A549 (cell line): ENCODE measurements at regions not wholly inside any gene's neighbourhood (a gene's known extent, or its start where the extent isn't known, plus 50 kb on each side); places are given as distances from the start of the nearest gene placed in this dataset.

ENCODE experiments used
- ATAC-seq, 2 experiments: fragments of 200-7000 bp in 1 of 2; fragments of >200 bp in 1 of 2; cut with Nextera tagmentation in 1 of 2; cut with Tn5 transposase in 1 of 2; 3 replicates each; pipeline versions ENCODE4 v1.8.0 to v1.9.1; 2018 to 2020; ENCODE audit warnings: mild to moderate bottlenecking in 1 of 2, moderate library complexity in 1 of 2
- CTCF ChIA-PET: fragments of 300-600 bp; sonication (Branson Sonifier 250); formaldehyde crosslinking; extraction: SDS; loops from one replicate; lab custom pipeline; 2021; ENCODE audit warnings: antibody characterized with exemption, inconsistent platforms; lab: Yijun Ruan, JAX
- POLR2A ChIA-PET: fragments of 350-600 bp; formaldehyde crosslinking; extraction: SDS; loops from one replicate; lab custom pipeline; 2021; ENCODE audit warnings: antibody characterized with exemption, inconsistent platforms; lab: Yijun Ruan, JAX
- DNase-seq, 2 experiments: peaks; one replicate each; pipeline versions ENCODE4 v3.0.0 to v3.0.0-alpha.2; 2011 to 2016; ENCODE audit warnings: low read depth in 1 of 2, low spot score in 1 of 2
- FAIRE-seq: peaks from 2 replicates; lab custom pipeline; 2011; peaks lifted over from hg19 to GRCh38; lab: Jason Lieb, UNC
- H3K27ac ChIP-seq, 2 experiments: fragments of >200 bp; sonication (Bioruptor Twin); formaldehyde crosslinking; 3 replicates each; pipeline ENCODE4 v1.5.1; 2016 to 2017
- H3K4me1 ChIP-seq: fragments of >200 bp; sonication (Bioruptor Twin); formaldehyde crosslinking; 3 replicates; pipeline ENCODE4 v1.6.1; 2016
- H3K4me2 ChIP-seq: fragments of >200 bp; sonication (Bioruptor Twin); formaldehyde crosslinking; 3 replicates; pipeline ENCODE4 v1.6.1; 2016
- H3K4me3 ChIP-seq: fragments of >200 bp; sonication (Bioruptor Twin); formaldehyde crosslinking; 3 replicates; pipeline ENCODE4 v1.5.1; 2016
- H3K9me3 ChIP-seq: fragments of >200 bp; sonication (Bioruptor Twin); formaldehyde crosslinking; 3 replicates; pipeline ENCODE4 v1.6.1; 2016
- ATOH8 ChIP-seq: fragments of 250-450 bp; sonication (Bioruptor Pico); IDR thresholded peaks from 2 replicates; pipeline ENCODE4 v1.5.0; 2020; ENCODE audit warnings: low read depth, mild to moderate bottlenecking, moderate library complexity
- BHLHE40 ChIP-seq: IDR thresholded peaks from 2 replicates; pipeline ENCODE4 v1.6.1; 2012; ENCODE audit warnings: low read depth, low read length, inconsistent platforms
- CBX8 ChIP-seq: fragments of 200-600 bp; sonication (generic); IDR thresholded peaks from 2 replicates; pipeline ENCODE4 v1.6.1; 2016
- EHMT2 ChIP-seq: fragments of 200-600 bp; sonication (generic); IDR thresholded peaks from 2 replicates; pipeline ENCODE4 v1.6.1; 2016; ENCODE audit warnings: antibody characterized with exemption, low read depth, mild to moderate bottlenecking, moderate library complexity
- EP300 ChIP-seq, 2 experiments: fragments of >200 bp; sonication (Bioruptor Twin); formaldehyde crosslinking; IDR thresholded peaks; 2 replicates in 1 of 2; 3 replicates in 1 of 2; pipeline ENCODE4 v1.6.1; 2016 to 2017
- FOSB ChIP-seq: fragments of 250-450 bp; sonication (Bioruptor Pico); IDR thresholded peaks from 2 replicates; pipeline ENCODE4 v1.5.0; 2020; ENCODE audit warnings: mild to moderate bottlenecking, moderate library complexity
- GATA3 ChIP-seq: IDR thresholded peaks from 2 replicates; pipeline ENCODE4 v1.6.1; 2012; ENCODE audit warnings: borderline replicate concordance
- HMGXB4 ChIP-seq: fragments of 250-450 bp; sonication (Bioruptor Pico); IDR thresholded peaks from 2 replicates; pipeline ENCODE4 v1.5.0; 2021; ENCODE audit warnings: mild to moderate bottlenecking, moderate library complexity, borderline replicate concordance
- HOXA7 ChIP-seq: fragments of 250-450 bp; sonication (Bioruptor Pico); IDR thresholded peaks from 2 replicates; pipeline ENCODE4 v1.5.0; 2020; ENCODE audit warnings: mild to moderate bottlenecking, moderate library complexity
- HOXB13 ChIP-seq: fragments of 250-450 bp; sonication (Bioruptor Pico); IDR thresholded peaks from 2 replicates; pipeline ENCODE4 v1.5.0; 2020; ENCODE audit warnings: low read depth, mild to moderate bottlenecking, moderate library complexity
- HOXB5 ChIP-seq: fragments of 250-450 bp; sonication (Bioruptor Pico); IDR thresholded peaks from 2 replicates; pipeline ENCODE4 v1.5.0; 2020; ENCODE audit warnings: mild to moderate bottlenecking, moderate library complexity
- KDM5A ChIP-seq: fragments of 200-600 bp; sonication (generic); IDR thresholded peaks from 2 replicates; pipeline ENCODE4 v1.6.1; 2016; ENCODE audit warnings: antibody characterized with exemption, mild to moderate bottlenecking
- MAX ChIP-seq: IDR thresholded peaks from 2 replicates; pipeline ENCODE4 v1.6.1; 2012
- MAZ ChIP-seq: fragments of 150-350 bp; IDR thresholded peaks from 2 replicates; pipeline ENCODE4 v1.6.1; 2014; ENCODE audit warnings: antibody characterized with exemption, low read depth, low read length, borderline replicate concordance
- NFE2L2 ChIP-seq: fragments of 150-350 bp; conservative IDR thresholded peaks from 2 replicates; pipeline ENCODE4 v1.6.1; 2014; ENCODE audit warnings: low read length
- NPAS2 ChIP-seq: fragments of 250-450 bp; sonication (Bioruptor Pico); IDR thresholded peaks from 2 replicates; pipeline ENCODE4 v1.8.0; 2022; ENCODE audit warnings: mild to moderate bottlenecking, moderate library complexity, borderline replicate concordance
- NR3C1 ChIP-seq: fragments of >200 bp; sonication (Bioruptor Twin); formaldehyde crosslinking; IDR thresholded peaks from 3 replicates; pipeline ENCODE4 v1.6.1; 2017
- POLR2AphosphoS2 ChIP-seq: conservative IDR thresholded peaks from 2 replicates; pipeline ENCODE4 v1.6.1; 2012; ENCODE audit warnings: low read length, improper control_type of control experiment, inconsistent platforms
- RFX5 ChIP-seq: fragments of 450-650 bp; IDR thresholded peaks from 2 replicates; pipeline ENCODE4 v1.7.1; 2014; ENCODE audit warnings: antibody characterized with exemption, mild to moderate bottlenecking, moderate library complexity
- ZC3H11A ChIP-seq: fragments of 450-650 bp; IDR thresholded peaks from 2 replicates; pipeline ENCODE4 v1.6.1; 2014; ENCODE audit warnings: antibody characterized with exemption, mild to moderate bottlenecking
- WGBS: methylation state at CpG from one replicate; pipeline ENCODE4 v1.1.6; 2017; ENCODE audit errors: missing lambda C conversion rate; 5-methylcytosine and 5-hydroxymethylcytosine counted together
- TF ChIP-seq, protein P1 (sequence below): fragments of >200 bp; sonication (Bioruptor Twin); formaldehyde crosslinking; IDR thresholded peaks from 3 replicates; pipeline ENCODE4 v1.6.1; 2016
- TF ChIP-seq, protein P2 (sequence below): IDR thresholded peaks from 2 replicates; pipeline ENCODE4 v1.6.1; 2012

- ATAC-seq (0 out of 6 replicates have a peak, but pooled peaks of 1 of the 2 experiments have one; percentile 43), FAIRE-seq (no peak), DNase-seq (no peak)
- Histone ChIP-seq H3K4me3 (no peak overlapping the region), H3K27ac (no peak overlapping the region), H3K9me3 (no peaks in the 10 kb centered on the region), H3K4me1 (no peaks in the 10 kb centered on the region), H3K4me2 (no peak overlapping the region)
- CTCF ChIA-PET: interaction anchor here (0.7 to 1.0 kb wide), 2 partner anchors 182 to 207 kb away, joined by 3 to 4 read pairs; no protein-coding TSS in a partner anchor
- POLR2A ChIA-PET: no interaction called here
- TF ChIP-seq NFE2L2: no peak
- TF ChIP-seq ATOH8 (CRISPR knock-in tag): no peak
- TF ChIP-seq HOXB13 (CRISPR knock-in tag): no peak
- no peak for TF ChIP-seq GATA3
- no peak for TF ChIP-seq HMGXB4 (CRISPR knock-in tag)
- no peak for TF ChIP-seq CBX8
- TF ChIP-seq RFX5: no peak
- TF ChIP-seq POLR2AphosphoS2: no peak
- TF ChIP-seq HOXA7: no peak
- no peak for TF ChIP-seq ZC3H11A
- no peak for TF ChIP-seq NPAS2 (CRISPR knock-in tag)
- no peak for TF ChIP-seq MAX
- 9% methylated on average over 11 of the region's 11 CpGs for WGBS
Observed at GRCh38 chr17:13230350-13231264, 212.8 kb upstream of the ELAC2 start.

GRCh38 chr17:13228225-13228624 lies 210.4 kb upstream of the ELAC2 start:
- DNase-seq (no peak), ATAC-seq (no peak), FAIRE-seq (no peak)
- POLR2A ChIA-PET: no interaction called here
- CTCF ChIA-PET: no interaction called here
- TF ChIP-seq HOXB5 (CRISPR knock-in tag) (no peak), BHLHE40 (no peak), EP300 (IDR thresholded peaks at IDR 0.05) (no peak)
- Histone ChIP-seq H3K4me2 (no peak overlapping the region), H3K4me1 (no peaks in the 10 kb centered on the region), H3K9me3 (no peaks in the 10 kb centered on the region), H3K4me3 (no peak overlapping the region), H3K27ac (no peak overlapping the region)
- WGBS: 9% methylated on average over 2 of the region's 2 CpGs

DNA sequence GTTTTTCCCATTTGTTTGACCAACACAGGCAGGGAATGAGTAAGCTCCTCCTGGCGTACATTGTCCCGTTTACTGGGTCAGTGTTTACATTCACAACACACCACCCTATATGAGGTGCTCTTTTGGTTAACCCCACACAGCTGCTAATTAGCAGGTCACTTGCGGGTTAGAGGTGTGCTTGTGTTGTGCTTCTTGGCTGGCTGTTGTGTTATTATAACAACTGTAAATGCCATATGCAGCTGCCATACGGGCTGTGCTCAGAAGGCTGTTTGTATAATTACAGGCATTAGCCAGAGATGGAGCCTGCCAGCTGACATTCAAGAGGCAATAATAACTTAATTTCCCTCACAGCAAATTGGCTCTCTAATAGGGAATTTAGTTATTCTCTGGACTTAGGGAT lies 205.1 kb upstream of the ELAC2 start:
- Histone ChIP-seq H3K9me3 (no peaks in the 10 kb centered on the region), H3K27ac (no peak overlapping the region)
- WGBS: 12% methylated on average over 4 of the region's 4 CpGs
- no peak for TF ChIP-seq HOXB5 (CRISPR knock-in tag)
- TF ChIP-seq, all 56 proteins: peak for 0
- H3K4me2 ChIP-seq: no peak overlapping the region
- POLR2A ChIA-PET: no interaction called here
- CTCF ChIA-PET: interaction anchor here (0.6 to 1.0 kb wide), 2 partner anchors 18 to 1275 kb away, joined by 3 to 5 read pairs; no protein-coding TSS in a partner anchor
- no peak for DNase-seq
- no peak for ATAC-seq
- H3K4me3 ChIP-seq: no peak overlapping the region
- no peak for FAIRE-seq
- no peaks in the 10 kb centered on the region for H3K4me1 ChIP-seq

GRCh38 chr17:13212860-13213259 lies 195.0 kb upstream of the ELAC2 start:
- ATAC-seq (no peak), DNase-seq (no peak), FAIRE-seq (no peak)
- ChIA-PET POLR2A (no interaction called here), CTCF (no interaction called here)
- no peak overlapping the region for H3K4me2 ChIP-seq
- no peaks in the 10 kb centered on the region for H3K9me3 ChIP-seq
- no peak overlapping the region for H3K27ac ChIP-seq
- no peak overlapping the region for H3K4me3 ChIP-seq
- H3K4me1 ChIP-seq: no peaks in the 10 kb centered on the region
- no peak for TF ChIP-seq MAZ
- TF ChIP-seq NR3C1: no peak
- TF ChIP-seq, protein P1, sequence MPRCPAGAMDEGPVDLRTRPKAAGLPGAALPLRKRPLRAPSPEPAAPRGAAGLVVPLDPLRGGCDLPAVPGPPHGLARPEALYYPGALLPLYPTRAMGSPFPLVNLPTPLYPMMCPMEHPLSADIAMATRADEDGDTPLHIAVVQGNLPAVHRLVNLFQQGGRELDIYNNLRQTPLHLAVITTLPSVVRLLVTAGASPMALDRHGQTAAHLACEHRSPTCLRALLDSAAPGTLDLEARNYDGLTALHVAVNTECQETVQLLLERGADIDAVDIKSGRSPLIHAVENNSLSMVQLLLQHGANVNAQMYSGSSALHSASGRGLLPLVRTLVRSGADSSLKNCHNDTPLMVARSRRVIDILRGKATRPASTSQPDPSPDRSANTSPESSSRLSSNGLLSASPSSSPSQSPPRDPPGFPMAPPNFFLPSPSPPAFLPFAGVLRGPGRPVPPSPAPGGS: no peak
- TF ChIP-seq NFE2L2: no peak
- no peak for TF ChIP-seq FOSB (CRISPR knock-in tag)
- TF ChIP-seq HMGXB4 (CRISPR knock-in tag): no peak
- no peak for TF ChIP-seq EHMT2
- TF ChIP-seq KDM5A: no peak
- TF ChIP-seq, protein P2, sequence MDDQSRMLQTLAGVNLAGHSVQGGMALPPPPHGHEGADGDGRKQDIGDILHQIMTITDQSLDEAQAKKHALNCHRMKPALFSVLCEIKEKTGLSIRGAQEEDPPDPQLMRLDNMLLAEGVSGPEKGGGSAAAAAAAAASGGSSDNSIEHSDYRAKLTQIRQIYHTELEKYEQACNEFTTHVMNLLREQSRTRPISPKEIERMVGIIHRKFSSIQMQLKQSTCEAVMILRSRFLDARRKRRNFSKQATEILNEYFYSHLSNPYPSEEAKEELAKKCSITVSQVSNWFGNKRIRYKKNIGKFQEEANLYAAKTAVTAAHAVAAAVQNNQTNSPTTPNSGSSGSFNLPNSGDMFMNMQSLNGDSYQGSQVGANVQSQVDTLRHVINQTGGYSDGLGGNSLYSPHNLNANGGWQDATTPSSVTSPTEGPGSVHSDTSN: no peak
- TF ChIP-seq HOXB13 (CRISPR knock-in tag): no peak
